ENCODE measurements at regions not wholly inside any gene's neighbourhood (a gene's known extent, or its start where the extent isn't known, plus 50 kb on each side); places are given as distances from the start of the nearest gene placed in this dataset.

- Histone ChIP-seq H3K9me3 (ENCODE audit: severe bottlenecking) (no peaks in the 10 kb centered on the region), H3K27ac (no peak overlapping the region), H3K4me3 (ENCODE audit: low read depth, low read length) (no peak overlapping the region), H3K36me3 (no peaks in the 10 kb centered on the region), H3K27me3 (ENCODE audit: insufficient read depth, low read depth, severe bottlenecking) (peaks cover 8% of the 10 kb centered on the region)
- no peak for TF ChIP-seq CTCF (IDR thresholded peaks at IDR 0.05; ENCODE audit: low read depth, low read length)
- no peak for DNase-seq
These were observed 1904.9 kb downstream of the TP53TG3F start for GRCh38 chr16:35364263-35364662.

GRCh38 chr16:35365675-35366074 is 1906.3 kb downstream of the TP53TG3F start:
- Histone ChIP-seq H3K9me3 (ENCODE audit: severe bottlenecking) (no peaks in the 10 kb centered on the region), H3K27ac (no peak overlapping the region), H3K4me3 (ENCODE audit: low read depth, low read length) (no peak overlapping the region), H3K27me3 (ENCODE audit: insufficient read depth, low read depth, severe bottlenecking) (peaks cover 8% of the 10 kb centered on the region), H3K36me3 (no peaks in the 10 kb centered on the region)
- DNase-seq, result no peak
- no peak for TF ChIP-seq CTCF (IDR thresholded peaks at IDR 0.05; ENCODE audit: low read depth, low read length)

DNA sequence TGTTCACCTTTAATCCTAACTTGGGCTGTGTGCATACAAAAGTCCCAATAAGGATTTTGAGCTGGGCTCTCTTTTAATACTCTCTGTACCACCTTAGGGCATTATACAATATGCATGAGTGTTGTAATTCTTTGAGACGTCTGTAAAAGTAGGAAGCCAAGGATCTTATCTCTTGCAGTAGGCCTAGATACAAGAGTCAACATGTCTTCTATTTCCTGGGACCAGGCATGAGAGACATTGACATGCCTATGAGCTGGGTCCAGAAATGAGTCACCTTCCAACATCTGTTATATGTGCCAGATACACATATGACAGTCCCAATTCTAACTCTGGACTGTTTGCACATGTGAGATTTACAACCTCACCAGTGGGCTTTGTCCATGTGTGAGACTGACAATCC is 1911.2 kb downstream of the TP53TG3F start:
- no peak for DNase-seq
- Histone ChIP-seq H3K27me3 (ENCODE audit: insufficient read depth, low read depth, severe bottlenecking) (peaks cover 9% of the 10 kb centered on the region), H3K36me3 (no peaks in the 10 kb centered on the region), H3K4me3 (ENCODE audit: low read depth, low read length) (no peak overlapping the region), H3K27ac (no peak overlapping the region), H3K9me3 (ENCODE audit: severe bottlenecking) (no peaks in the 10 kb centered on the region)
- no peak for TF ChIP-seq CTCF (IDR thresholded peaks at IDR 0.05; ENCODE audit: low read depth, low read length)

- H3K27ac ChIP-seq, result no peak overlapping the region
- TF ChIP-seq CTCF (IDR thresholded peaks at IDR 0.05; ENCODE audit: low read depth, low read length), result no peak
- peaks cover 4% of the 10 kb centered on the region for H3K27me3 ChIP-seq (ENCODE audit: insufficient read depth, low read depth, severe bottlenecking)
- H3K9me3 ChIP-seq (ENCODE audit: severe bottlenecking), result no peaks in the 10 kb centered on the region
- DNase-seq, result no peak
- H3K4me3 ChIP-seq (ENCODE audit: low read depth, low read length), result no peak overlapping the region
- no peaks in the 10 kb centered on the region for H3K36me3 ChIP-seq
These were observed 1917.7 kb downstream of the TP53TG3F start for GRCh38 chr16:35377142-35377541.

DNA sequence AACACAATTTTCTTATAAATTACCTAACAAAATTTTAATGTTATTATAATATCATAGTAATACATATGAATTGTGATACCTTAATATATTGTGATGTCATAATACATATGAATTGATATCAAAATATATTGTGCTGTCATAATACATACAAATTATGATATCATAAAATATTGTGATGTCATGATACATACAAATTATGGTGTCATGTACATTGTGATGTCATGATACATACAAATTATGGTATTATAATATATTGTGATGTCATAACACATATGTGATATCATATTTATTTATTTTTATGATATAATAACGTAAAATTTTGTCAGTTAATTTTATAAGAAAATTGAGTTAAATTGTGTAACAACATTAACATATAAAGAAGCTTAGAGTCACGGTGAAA is 1927.2 kb downstream of the TP53TG3F start:
- Histone ChIP-seq H3K4me3 (ENCODE audit: low read depth, low read length) (no peak overlapping the region), H3K27me3 (ENCODE audit: insufficient read depth, low read depth, severe bottlenecking) (peaks cover 10% of the 10 kb centered on the region), H3K36me3 (no peaks in the 10 kb centered on the region), H3K9me3 (ENCODE audit: severe bottlenecking) (no peaks in the 10 kb centered on the region), H3K27ac (no peak overlapping the region)
- no peak for DNase-seq
- TF ChIP-seq CTCF (IDR thresholded peaks at IDR 0.05; ENCODE audit: low read depth, low read length), result no peak

DNA sequence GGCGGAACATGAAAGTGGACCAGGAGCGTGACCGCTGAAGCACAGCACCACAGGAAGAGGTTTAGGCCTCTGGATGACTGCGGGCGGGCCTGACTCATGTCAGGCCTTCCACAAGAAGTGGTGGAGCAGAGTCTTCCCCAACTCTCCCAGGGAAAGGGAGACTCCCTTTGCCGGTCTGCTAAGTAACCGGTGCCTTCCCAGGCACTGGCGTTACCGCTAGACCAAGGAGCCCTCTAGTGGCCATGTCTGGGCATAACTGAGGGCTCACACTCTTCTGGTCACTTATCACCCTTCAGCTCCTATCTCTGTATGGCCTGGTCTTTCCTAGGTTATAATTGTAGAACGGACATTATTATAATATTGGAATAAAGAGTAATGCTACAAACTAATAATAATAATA is 1931.9 kb downstream of the TP53TG3F start:
- H3K27me3 ChIP-seq (ENCODE audit: insufficient read depth, low read depth, severe bottlenecking), result peaks cover 3% of the 10 kb centered on the region
- no peak overlapping the region for H3K27ac ChIP-seq
- no peaks in the 10 kb centered on the region for H3K36me3 ChIP-seq
- TF ChIP-seq CTCF (IDR thresholded peaks at IDR 0.05; ENCODE audit: low read depth, low read length), result peak; percentile 80
- no peak overlapping the region for H3K4me3 ChIP-seq (ENCODE audit: low read depth, low read length)
- DNase-seq, result peak; percentile 64
- H3K9me3 ChIP-seq (ENCODE audit: severe bottlenecking), result no peaks in the 10 kb centered on the region

Measured in WERI-Rb-1 (cell line).